Myocyte (in vitro differentiated cells): ENCODE measurements at regions not wholly inside any gene's neighbourhood (a gene's known extent, or its start where the extent isn't known, plus 50 kb on each side); places are given as distances from the start of the nearest gene placed in this dataset.

Source experiments
- DNase-seq: peaks from one replicate; pipeline ENCODE4 v3.0.0-alpha.2; 2012; ENCODE audit warnings: low read depth

- DNase-seq = no peak
Observed at GRCh38 chr12:67832155-67832554, 157.1 kb upstream of the IFNG-AS1 start.

GRCh38 chr12:67833602-67834001, 155.6 kb upstream of the IFNG-AS1 start:
- DNase-seq = no peak

GRCh38 chr12:67837876-67838275, 151.4 kb upstream of the IFNG-AS1 start:
- DNase-seq = no peak

GRCh38 chr12:67842124-67842523, 147.1 kb upstream of the IFNG-AS1 start:
- DNase-seq = no peak

- DNase-seq = no peak
Observed at GRCh38 chr12:67843257-67843656, 146.0 kb upstream of the IFNG-AS1 start.

GRCh38 chr12:67852701-67853100, 136.5 kb upstream of the IFNG-AS1 start:
- DNase-seq = no peak

- DNase-seq = no peak
Observed at GRCh38 chr12:67853204-67853603, 136.0 kb upstream of the IFNG-AS1 start.

- no peak for DNase-seq
Observed at GRCh38 chr12:67854351-67854750, 134.9 kb upstream of the IFNG-AS1 start.

- DNase-seq = no peak
Observed at GRCh38 chr12:67855103-67855502, 134.1 kb upstream of the IFNG-AS1 start.

GRCh38 chr12:67871231-67871630, 118.0 kb upstream of the IFNG-AS1 start:
- no peak for DNase-seq

- no peak for DNase-seq
Observed at GRCh38 chr12:67873355-67873754, 115.9 kb upstream of the IFNG-AS1 start.

- no peak for DNase-seq
Observed at GRCh38 chr12:67876305-67876915, 112.8 kb upstream of the IFNG-AS1 start.

GRCh38 chr12:67877727-67878126, 111.5 kb upstream of the IFNG-AS1 start:
- no peak for DNase-seq

- DNase-seq = no peak
Observed at GRCh38 chr12:67879937-67880336, 109.3 kb upstream of the IFNG-AS1 start.

- no peak for DNase-seq
Observed at GRCh38 chr12:67881565-67881964, 107.7 kb upstream of the IFNG-AS1 start.

- DNase-seq = peak; percentile 9
Observed at GRCh38 chr12:67884596-67884995, 104.7 kb upstream of the IFNG-AS1 start.

GRCh38 chr12:67885375-67886169, 103.7 kb upstream of the IFNG-AS1 start:
- peak; percentile 33 for DNase-seq

GRCh38 chr12:67887065-67887464, 102.2 kb upstream of the IFNG-AS1 start:
- no peak for DNase-seq

GRCh38 chr12:67889931-67890330, 99.3 kb upstream of the IFNG-AS1 start:
- no peak for DNase-seq

GRCh38 chr12:67890726-67891258, 98.5 kb upstream of the IFNG-AS1 start:
- no peak for DNase-seq

GRCh38 chr12:67891596-67891995, 97.7 kb upstream of the IFNG-AS1 start:
- no peak for DNase-seq

GRCh38 chr12:67892259-67893021, 96.8 kb upstream of the IFNG-AS1 start:
- DNase-seq = peak; percentile 70
